NCI-H345 (cell line): ENCODE measurements at regions not wholly inside any gene's neighbourhood (a gene's known extent, or its start where the extent isn't known, plus 50 kb on each side); places are given as distances from the start of the nearest gene placed in this dataset.
"Not testable (repeated sequence)": the region's sequence is repeated elsewhere in the genome, so short reads cannot be mapped to it uniquely, and the experiment has no call there.

Experiments used
- DNase-seq: peaks from one replicate; lab custom pipeline; 2025; lab: John Stamatoyannopoulos, UW

DNA sequence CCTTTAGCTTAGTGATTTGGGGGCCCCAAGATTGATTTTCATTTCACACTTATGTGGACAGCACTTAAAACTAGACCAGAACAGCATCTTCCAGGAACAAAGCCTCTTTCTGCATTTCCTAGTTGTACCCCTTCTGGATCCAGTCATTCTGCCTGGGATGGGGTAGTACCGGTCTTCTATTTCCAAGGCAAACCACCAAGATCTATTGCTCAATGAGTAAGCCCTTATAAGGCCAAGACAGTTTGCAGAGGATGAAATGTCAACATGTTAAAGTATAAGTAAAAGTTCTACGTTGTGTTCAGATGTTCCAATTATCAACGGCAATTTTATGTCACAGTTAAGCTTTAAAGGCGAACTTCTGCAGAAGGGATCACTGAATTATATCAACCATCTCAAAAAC is 106.9 kb upstream of the ZNF746 start:
- no peak for DNase-seq

DNA sequence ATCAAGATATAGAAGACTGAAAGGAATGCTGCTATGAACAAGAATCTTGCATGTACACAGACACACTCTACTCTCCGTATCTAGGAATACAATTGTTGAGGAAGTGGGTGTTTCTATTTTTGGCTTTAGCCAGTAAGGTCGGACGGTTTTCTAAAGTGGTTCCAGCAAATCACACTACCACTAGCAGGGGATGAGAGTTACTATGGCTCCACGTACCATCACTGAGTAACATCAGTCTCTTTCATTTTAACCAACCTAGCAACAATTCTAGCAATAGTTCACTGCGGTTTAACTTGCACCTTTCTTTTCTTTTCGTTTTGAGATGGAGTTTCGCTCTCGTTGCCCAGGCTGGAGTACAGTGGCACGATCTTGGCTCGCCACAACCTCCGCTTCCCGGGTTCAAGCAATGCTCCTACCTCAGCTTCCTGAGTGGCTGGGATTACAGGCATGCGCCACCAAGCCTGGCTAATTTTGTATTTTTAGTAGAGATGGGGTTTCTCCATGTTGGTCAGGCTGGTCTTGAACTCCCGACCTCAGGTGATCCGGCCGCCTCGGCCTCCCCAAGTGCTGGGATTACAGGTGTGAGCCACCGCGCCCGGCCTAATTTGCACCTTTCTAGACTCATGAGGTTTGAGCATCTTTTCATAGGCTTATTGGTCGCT is 103.2 kb upstream of the ZNF746 start:
- DNase-seq = not testable (repeated sequence)

DNA sequence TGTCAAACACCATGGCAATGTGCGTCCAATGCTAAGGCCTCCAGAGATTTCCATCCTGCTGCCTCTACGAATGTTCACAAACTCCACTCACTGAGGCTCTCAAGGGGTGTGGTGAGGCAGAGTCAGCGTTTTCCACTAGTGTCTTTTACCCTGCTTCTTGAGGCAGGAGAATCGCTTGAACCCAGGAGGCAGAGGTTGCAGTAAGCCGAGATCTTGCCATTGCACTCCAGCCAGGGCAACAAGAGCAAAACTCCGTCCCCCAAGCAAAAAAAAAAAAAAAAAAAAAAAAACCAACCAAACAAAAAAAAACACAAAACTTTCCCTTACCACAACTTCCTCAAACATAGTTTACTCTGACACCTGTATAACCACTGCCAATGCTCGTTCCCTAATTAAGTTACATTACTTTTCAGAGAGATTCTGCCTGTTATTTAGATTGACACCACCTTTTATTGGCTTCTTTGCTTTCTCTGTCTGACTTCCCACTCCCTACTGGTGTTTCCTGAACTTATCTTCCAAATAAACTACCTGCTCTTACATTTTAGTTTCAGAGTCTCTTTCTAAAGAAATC is 102.1 kb upstream of the ZNF746 start:
- no peak for DNase-seq

DNA sequence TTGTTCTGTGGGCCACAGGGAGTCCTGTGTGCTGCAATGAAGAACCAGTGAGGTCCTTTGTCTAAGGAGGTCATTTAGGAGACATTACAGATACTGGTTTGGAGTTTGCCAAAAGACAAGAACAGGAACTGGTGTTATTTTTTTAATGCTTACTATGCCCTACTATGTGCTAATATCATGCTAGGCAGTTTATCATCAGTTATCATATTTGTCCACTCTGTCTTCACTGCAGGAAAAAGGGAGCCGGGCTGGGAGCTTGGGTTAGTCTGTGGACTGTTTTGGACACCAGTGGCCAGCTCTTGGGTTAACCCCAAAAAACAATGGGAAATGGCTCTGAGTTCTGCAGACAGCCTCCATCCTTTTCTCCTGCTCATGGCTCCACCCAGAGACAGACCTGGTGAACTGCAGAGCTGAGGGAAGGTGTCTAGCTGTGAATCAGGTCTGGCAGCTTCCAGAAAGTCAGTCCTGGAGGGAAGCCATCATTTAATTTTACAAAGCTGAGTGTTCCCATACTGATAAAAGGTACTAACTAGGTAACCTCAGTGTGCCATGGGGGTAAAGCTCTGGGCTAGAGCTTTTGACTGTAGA is 101.2 kb upstream of the ZNF746 start:
- DNase-seq = peak; percentile 16

DNA sequence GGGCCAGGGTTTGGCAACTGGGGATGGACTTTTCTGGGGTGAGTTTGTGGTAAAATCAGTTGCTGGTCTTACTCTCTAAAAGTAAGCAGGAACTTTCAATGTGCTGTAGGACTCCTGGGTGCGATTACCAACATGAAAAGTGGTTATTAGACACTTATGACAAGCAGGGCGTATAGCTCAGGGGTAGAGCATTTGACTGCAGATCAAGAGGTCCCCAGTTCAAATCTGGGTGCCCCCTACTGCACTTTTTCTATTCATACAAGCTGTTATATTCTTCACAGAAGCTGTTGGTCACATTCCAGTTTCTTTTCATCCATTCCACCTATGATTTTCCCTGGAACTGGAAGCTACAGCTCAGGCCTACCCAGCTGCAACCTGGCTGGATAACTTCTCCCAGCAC is 100.2 kb upstream of the ZNF746 start:
- DNase-seq = not testable (repeated sequence)

DNA sequence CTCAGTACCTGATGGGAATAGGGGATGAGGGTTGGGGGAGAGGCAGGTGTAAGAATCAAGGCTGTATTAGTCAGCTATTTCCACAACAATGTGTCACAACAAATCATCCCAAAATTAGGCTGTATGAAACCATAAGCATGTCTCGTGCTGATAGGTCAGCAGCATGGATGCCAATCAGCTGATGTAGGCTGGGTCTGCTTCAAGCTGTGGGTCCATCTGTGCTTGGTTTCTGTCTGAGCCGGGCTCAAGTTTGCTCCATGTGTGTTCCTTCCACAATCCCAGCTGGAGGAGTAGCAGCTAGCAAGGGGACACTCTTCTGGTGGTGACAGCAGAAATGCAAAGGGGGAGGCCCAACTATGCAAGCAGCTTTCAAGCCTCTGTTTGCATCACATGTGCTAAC is 97.9 kb upstream of the ZNF746 start:
- DNase-seq = no peak

DNA sequence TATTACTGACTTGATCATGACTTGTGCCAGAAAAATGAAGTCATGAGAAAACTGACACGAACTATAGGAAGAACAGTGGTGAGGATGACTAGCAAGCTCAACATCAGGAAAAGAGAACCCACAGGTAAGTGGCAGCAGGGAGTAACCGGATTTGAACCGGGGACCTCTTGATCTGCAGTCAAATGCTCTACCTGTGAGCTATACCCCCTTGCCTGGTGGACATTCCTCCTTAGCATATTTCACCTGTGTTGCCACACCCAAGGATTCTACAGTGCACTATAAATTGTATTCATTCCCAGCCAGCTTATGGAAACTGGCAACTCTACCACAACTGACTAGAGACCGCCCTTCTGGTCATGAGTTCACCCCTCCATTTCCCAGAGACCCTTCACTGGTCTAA is 97.5 kb upstream of the ZNF746 start:
- no peak for DNase-seq

DNA sequence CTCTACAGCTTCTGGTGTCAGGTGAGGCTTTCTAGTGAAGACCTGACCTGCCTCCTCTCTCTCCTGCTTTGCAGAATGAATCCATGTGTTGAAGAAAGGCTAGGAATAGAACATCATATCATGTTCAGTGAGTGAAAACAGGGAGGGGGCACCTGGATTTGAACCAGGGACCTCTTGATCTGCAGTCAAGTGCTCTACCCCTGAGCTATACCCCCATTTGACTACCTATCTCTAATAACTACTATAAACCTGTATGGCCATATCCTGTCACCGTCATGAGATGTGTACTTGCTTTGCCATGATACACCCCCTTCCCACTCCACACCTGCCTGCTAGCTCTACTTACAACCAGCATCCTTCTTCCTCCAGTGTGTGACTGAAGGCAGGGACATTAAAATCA is 91.3 kb upstream of the ZNF746 start:
- DNase-seq = no peak

DNA sequence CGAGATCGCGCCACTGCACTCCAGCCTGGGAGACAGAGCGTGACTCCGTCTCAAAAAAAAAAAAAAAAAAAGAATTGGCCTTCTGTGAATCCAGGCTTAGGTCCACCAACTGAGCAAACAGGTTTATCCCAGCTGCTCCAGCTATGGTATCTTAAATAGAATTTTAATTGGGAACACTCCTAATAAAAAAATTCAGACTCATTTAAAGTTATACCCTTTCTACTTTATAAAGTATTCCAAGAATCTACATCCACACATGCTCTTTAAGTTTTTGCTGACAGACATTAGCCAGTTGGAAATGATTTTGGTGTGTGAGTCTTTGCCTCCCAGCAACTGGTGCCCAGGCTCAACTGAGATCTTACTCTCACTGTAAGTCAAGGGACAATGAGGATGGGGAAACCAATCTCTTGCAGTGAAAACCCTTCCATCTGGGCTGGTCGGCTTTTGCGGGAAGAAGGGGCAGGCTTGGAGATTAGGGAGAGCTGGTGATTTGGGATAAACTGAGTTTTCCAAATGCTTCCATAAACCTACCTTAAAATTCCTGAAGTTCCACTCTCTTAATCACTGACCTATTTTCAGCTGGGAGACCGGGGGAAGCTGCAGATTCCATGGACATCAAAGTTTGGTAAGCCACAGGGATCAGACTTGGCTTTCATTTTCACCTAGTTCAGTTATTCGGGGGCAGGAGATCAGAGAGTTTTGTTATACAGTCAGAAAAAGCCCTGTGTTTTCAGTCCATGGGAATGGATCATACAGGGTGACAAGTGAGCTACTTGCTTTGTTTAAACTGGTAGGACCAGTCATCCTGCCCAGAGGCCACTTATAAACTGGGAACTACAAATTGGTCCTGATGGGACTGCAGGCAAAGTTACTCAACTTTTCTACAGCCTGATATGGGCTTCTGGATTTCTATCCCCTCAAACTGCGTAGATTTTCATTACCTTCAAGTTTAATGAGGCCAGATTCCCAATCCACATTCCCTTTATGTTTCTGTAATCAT is 89.3 kb upstream of the ZNF746 start:
- DNase-seq = no peak

DNA sequence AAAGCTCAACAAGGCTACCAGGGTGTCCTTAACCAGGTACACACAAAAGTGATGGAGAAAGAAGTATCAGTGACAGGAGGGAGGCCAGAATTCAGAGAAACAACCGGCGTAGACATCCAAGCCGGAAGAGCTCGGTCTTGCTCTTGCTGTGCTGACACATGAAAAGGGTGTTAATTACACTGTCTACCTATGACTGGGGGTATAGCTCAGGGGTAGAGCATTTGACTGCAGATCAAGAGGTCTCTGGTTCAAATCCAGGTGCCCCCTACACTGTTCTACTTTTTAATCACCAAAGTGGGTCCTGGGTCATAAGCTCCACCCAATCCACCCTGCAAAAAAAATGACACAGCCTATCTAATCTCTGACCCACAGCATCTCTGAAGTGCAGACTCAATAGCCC is 86.9 kb upstream of the ZNF746 start:
- no peak for DNase-seq

DNA sequence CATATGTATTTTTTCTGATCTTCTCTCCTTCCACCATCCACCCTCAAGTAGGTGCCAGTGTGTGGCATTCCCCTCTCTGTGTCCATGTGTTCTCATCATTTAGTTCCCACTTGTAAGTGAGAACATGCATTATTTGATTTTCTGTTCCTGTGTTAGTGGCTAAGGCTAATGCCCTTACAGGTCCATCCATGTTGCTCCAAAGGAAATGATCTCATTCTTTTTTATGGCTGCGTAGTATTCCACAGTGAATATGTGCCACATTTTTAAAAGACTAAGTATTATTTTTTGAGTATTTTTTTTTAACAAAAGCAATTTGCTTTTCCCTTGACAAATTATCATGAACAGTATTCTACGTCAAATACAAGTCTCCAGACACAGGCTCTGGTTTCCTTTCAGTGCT is 86.4 kb upstream of the ZNF746 start:
- no peak for DNase-seq

DNA sequence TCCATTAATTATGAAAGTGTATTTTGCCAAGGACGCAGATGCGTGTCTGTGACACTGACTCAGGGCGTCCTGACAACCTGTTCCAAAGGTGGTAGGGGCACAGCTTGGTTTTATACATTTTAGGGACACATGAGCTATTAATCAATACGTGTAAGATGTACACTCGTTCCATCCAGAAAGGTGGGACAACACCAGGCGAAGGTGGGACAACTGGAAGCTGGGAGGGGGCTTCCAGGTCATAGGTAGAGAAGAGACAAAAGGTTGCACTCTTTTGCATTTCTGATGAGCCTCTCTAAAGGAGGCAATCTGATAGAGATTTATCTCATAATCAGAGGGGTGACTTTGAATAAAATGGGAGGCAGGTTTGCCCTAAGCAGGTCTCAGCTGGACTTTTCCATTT is 82.7 kb upstream of the ZNF746 start:
- DNase-seq = no peak

DNA sequence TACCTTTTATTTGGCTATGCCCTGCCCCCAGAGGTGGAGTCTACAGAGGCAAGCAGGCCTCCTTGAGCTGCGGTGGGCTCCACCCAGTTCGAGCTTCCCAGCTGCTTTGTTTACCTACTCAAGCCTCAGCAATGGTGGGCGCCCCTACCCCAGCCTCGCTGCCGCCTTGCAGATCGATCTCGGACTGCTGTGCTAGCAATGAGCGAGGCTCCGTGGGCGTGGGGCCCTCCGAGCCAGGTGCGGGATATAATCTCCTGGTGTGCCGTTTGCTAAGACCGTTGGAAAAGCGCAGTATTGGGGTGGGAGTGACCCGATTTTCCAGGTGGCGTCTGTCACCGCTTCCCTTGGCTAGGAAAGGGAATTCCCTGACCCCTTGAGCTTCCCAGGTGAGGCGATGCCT is 81.8 kb upstream of the ZNF746 start:
- DNase-seq = not testable (repeated sequence)

DNA sequence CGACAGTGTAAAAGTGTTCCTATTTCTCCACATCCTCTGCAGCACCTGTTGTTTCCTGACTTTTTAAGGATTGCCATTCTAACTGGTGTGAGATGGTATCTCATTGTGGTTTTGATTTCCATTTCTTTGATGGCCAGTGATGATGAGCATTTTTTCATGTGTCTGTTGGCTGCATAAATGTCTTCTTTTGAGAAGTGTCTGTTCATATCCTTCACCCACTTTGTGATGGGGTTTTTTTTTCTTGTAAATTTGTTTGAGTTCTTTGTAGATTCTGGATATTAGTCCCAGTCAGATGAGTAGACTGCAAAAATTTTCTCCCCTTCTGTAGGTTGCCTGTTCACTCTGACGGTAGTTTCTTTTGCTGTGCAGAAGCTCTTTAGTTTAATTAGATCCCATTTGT is 76.8 kb upstream of the ZNF746 start:
- DNase-seq = not testable (repeated sequence)

DNA sequence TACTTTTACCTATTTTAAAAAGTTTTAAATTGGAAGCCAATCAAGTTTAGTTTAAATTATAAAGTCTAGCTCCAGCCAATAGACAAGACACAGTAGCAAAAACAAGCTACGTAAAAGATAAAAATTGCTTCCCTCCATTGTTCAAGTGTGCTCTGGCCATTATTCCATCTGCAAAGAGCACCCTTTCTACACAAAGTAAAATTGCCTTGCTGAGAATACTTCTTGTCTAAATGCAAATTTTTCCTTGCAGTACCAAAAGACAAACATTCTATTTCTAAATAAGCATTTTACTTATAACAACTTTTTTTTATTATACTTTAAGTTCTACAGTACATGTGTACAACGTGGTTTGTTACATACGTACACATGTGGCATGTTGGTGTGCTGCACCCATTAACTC is 75.9 kb upstream of the ZNF746 start:
- no peak for DNase-seq

DNA sequence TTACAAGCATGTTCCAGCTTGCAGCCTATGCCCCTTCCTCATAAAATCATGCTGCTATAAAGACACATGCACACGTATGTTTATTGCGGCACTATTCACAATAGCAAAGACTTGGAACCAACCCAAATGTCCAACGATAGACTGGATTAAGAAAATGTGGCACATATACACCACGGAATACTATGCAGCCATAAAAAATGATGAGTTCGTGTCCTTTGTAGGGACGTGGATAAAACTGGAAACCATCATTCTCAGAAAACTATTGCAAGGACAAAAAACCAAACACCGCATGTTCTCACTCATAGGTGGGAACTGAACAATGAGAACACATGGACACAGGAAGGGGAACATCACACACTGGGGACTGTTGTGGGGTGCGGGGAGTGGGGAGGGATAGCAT is 75.3 kb upstream of the ZNF746 start:
- DNase-seq = not testable (repeated sequence)

DNA sequence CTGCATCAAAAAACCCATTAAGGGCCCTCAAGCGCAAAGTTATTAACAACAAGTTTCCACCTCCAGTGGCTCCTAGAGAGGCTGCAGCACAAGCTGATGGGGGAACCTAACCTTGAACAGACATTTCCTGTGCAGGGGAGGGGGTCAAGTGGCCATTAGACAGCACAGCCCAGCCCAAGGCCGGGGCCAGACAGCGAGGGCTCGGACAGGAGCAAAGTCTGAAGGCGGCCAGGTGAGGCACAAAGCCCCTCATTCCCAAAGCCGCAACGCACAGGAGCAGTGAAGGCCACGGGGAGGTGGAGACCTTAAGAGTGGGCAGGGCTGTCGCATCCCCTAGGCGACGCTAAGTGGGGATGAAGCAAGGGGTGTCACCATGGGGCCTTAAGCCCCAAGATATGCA is 73.2 kb upstream of the ZNF746 start:
- no peak for DNase-seq

DNA sequence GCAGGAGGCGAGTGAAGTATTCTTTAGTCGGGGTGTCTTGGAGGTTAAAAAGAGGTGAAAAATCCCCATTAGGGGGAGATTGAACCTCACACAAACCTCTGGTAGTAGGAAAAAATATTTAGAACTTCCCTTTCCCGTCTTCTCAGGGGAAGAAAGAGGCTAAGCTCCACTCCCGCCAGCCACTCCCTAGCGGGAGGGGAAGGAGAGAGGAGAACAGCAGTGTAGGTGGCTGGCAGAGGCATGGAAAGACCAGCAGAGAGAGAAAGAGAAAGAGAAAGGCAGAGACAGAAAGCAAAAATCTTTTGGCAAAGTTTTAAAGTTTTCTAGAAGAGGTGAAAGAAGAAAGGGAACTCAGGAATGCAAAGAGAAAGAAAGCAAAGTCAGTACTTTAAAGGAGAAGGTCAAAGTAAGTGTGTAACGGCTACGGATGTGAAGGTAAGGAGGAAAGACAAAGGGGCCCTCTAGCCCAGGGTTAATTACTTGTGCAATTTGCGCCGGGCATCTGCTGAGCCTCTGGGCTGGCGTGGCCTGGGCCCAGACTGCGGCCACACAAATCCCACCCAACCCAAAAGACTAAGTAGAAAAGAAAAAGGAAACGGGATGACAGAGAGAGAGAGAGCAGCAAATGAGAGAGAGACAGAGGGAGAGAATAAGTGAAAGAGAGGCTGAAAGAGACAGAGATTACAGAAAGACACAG is 72.3 kb upstream of the ZNF746 start:
- no peak for DNase-seq

DNA sequence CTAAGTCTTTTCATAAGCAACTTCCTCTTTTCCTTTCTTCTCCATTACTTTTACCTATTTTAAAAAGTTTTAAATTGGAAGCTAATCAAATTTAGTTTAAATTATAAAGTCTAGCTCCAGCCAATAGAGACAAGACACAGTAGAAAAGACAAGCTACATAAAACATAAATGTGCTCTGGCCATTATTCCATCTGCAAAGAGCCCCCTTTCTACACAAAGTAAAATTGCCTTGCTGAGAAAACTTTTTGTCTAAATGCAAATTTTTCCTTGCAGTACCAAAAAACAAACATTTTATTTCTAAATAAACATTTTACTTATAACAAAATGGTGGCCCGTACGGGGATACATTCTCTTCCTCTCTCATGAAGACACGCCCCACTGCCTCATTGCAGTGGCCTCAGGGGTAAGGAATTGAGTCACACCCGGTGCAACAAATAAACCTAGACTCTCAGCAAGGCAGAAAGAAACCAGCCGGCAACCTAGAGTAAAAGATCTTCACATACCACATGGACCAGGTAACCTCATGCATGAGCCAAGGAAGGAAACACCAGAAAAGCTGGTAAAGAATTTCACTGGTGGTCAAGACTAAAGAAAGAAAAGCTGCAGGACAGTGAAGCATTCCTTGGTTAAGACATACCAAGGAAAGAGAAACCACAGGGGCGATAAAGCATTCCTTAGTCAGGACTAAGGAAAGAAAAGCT is 71.6 kb upstream of the ZNF746 start:
- no peak for DNase-seq

DNA sequence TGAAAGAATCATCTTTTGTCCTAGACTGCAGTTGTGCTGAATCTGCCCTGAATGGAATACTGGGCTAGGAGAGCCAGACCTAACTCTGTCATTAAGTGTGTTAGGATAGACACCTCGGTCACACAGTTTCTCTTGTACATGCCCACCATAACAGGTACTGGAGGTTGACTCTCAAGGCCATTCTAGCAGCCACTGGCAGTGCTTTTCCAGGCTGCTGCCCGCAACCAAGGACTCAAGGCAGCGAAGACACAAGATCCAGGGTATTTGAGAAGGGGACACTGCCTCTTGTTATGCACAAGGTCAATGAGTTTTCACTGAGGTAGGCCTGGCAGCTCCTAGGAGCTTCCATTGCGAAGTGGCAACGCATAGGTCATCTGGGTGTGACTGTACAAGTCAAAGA is 70.6 kb upstream of the ZNF746 start:
- no peak for DNase-seq

DNA sequence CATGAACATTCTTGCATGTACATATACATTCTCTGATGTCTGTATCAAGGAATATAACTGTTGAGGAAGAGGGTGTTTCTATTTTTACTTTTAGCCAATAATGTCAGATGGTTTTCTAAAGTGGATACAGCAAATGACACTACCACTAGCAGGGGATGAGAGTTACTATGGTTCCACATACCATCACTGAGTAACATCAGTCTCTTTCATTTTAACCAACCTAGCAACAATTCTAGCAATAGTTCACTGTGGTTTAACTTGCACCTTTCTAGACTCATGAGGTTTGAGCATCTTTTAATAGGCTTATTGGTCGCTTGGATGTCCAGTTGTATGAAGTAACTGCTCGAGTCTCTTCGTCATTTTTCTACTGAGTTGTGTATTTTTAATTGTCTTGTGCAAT is 68.5 kb upstream of the ZNF746 start:
- no peak for DNase-seq

DNA sequence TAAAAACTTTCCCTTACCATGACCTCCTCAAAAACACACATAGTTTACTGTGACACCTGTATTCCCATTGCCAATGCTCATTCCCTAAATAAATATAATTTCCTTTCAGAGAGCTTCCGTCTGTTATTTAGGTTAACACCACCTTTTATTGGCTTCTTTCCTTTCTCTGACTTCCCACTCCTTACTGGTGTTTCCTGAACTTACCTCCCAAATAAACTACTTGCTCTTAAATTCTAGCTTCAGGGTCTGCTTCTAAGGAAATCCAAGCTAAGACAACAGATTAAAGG is 67.4 kb upstream of the ZNF746 start:
- DNase-seq = no peak
